HG03025 (cell line): ENCODE measurements at regions not wholly inside any gene's neighbourhood (a gene's known extent, or its start where the extent isn't known, plus 50 kb on each side); places are given as distances from the start of the nearest gene placed in this dataset.
"Not testable (repeated sequence)": the region's sequence is repeated elsewhere in the genome, so short reads cannot be mapped to it uniquely, and the experiment has no call there.

ENCODE experiments used
- ATAC-seq: cut with Tn5 transposase; IDR thresholded peaks from one replicate; pipeline ENCODE4 v1.9.1; 2021; ENCODE audit warnings: mild to moderate bottlenecking, moderate library complexity; ENCODE audit not compliant: unreplicated experiment, low FRiP score

- ATAC-seq, result peak; percentile 34
Measured at GRCh38 chr9:107815782-107816560, 326.4 kb upstream of the KLF4 start.

- no peak for ATAC-seq
Measured at GRCh38 chr9:107813287-107813686, 323.7 kb upstream of the KLF4 start.

GRCh38 chr9:107810461-107810961, 320.9 kb upstream of the KLF4 start:
- ATAC-seq, result no peak

- ATAC-seq, result no peak
Measured at GRCh38 chr9:107809871-107810460, 320.4 kb upstream of the KLF4 start.

- ATAC-seq, result no peak
Measured at GRCh38 chr9:107807183-107807582, 317.6 kb upstream of the KLF4 start.

GRCh38 chr9:107805201-107805600, 315.6 kb upstream of the KLF4 start:
- no peak for ATAC-seq

- ATAC-seq, result no peak
Measured at GRCh38 chr9:107794259-107794658, 304.7 kb upstream of the KLF4 start.

- no peak for ATAC-seq
Measured at GRCh38 chr9:107793541-107793940, 304.0 kb upstream of the KLF4 start.

GRCh38 chr9:107792596-107792995, 303.0 kb upstream of the KLF4 start:
- ATAC-seq, result no peak

GRCh38 chr9:107792006-107792405, 302.4 kb upstream of the KLF4 start:
- no peak for ATAC-seq

- ATAC-seq, result no peak
Measured at GRCh38 chr9:107789001-107789700, 299.6 kb upstream of the KLF4 start.

- no peak for ATAC-seq
Measured at GRCh38 chr9:107786561-107786960, 297.0 kb upstream of the KLF4 start.

- ATAC-seq, result no peak
Measured at GRCh38 chr9:107784235-107784958, 294.8 kb upstream of the KLF4 start.

GRCh38 chr9:107782789-107783188, 293.2 kb upstream of the KLF4 start:
- no peak for ATAC-seq

GRCh38 chr9:107782381-107782780, 292.8 kb upstream of the KLF4 start:
- ATAC-seq, result no peak

GRCh38 chr9:107780960-107781359, 291.4 kb upstream of the KLF4 start:
- ATAC-seq, result no peak

GRCh38 chr9:107779731-107780130, 290.2 kb upstream of the KLF4 start:
- no peak for ATAC-seq

GRCh38 chr9:107778661-107779060, 289.1 kb upstream of the KLF4 start:
- ATAC-seq, result no peak

GRCh38 chr9:107774099-107774498, 284.5 kb upstream of the KLF4 start:
- ATAC-seq, result not testable (repeated sequence)

GRCh38 chr9:107772988-107773387, 283.4 kb upstream of the KLF4 start:
- ATAC-seq, result no peak

- ATAC-seq, result no peak
Measured at GRCh38 chr9:107770716-107771115, 281.1 kb upstream of the KLF4 start.
